BE2C (cell line): ENCODE measurements at regions not wholly inside any gene's neighbourhood (a gene's known extent, or its start where the extent isn't known, plus 50 kb on each side); places are given as distances from the start of the nearest gene placed in this dataset.
"Not testable (repeated sequence)": the region's sequence is repeated elsewhere in the genome, so short reads cannot be mapped to it uniquely, and the experiment has no call there.

Experiments
- DNase-seq: peaks from one replicate; pipeline ENCODE4 v3.0.0-alpha.2; 2020
- H3K27me3 ChIP-seq: fragments of 250-450 bp; sonication (Bioruptor Pico); 2 replicates; pipeline ENCODE4 v1.5.1; 2020; ENCODE audit warnings: mild to moderate bottlenecking
- H3K36me3 ChIP-seq: fragments of 250-450 bp; sonication (Bioruptor Pico); 2 replicates; pipeline ENCODE4 v1.5.1; 2020; ENCODE audit warnings: mild to moderate bottlenecking
- H3K4me1 ChIP-seq: fragments of 250-450 bp; sonication (Bioruptor Pico); 2 replicates; pipeline ENCODE4 v1.5.1; 2020
- H3K4me3 ChIP-seq: 2 replicates; pipeline ENCODE4 v1.5.1; 2011; ENCODE audit warnings: low read depth, low read length
- H3K9me3 ChIP-seq: fragments of 250-450 bp; sonication (Bioruptor Pico); 2 replicates; pipeline ENCODE4 v1.5.1; 2020
- CTCF ChIP-seq: IDR thresholded peaks from 2 replicates; pipeline ENCODE4 v1.5.1; 2012; ENCODE audit warnings: mild to moderate bottlenecking, low read depth, low read length

DNA sequence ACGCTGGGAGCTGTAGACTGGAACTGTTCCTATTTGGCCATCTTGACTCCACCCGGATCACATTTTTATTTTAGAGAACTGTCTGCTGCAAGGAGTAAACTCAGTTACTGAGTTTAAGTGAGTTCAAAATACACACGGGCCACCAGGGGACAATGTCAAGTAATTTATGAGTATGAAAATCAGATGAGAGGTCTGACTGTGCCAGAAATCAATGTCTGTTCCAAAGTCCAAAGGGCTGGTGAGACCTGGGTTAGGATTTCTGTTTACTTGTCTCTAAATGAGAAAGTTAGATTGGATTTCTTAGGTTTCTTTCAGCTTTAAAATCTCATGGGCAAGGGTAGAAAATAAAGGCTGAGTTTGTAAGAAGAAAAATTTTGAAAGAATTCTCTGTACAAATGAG lies 465.8 kb upstream of the MEIS1 start:
- DNase-seq: no peak
- Histone ChIP-seq H3K36me3 (no peaks in the 10 kb centered on the region), H3K4me1 (no peaks in the 10 kb centered on the region), H3K27me3 (no peaks in the 10 kb centered on the region), H3K9me3 (no peaks in the 10 kb centered on the region), H3K4me3 (no peak overlapping the region)
- TF ChIP-seq CTCF: no peak

GRCh38 chr2:65963303-65963702 lies 471.6 kb upstream of the MEIS1 start:
- not testable (repeated sequence) for DNase-seq, H3K27me3 ChIP-seq, H3K9me3 ChIP-seq, H3K4me3 ChIP-seq, H3K4me1 ChIP-seq, H3K36me3 ChIP-seq

DNA sequence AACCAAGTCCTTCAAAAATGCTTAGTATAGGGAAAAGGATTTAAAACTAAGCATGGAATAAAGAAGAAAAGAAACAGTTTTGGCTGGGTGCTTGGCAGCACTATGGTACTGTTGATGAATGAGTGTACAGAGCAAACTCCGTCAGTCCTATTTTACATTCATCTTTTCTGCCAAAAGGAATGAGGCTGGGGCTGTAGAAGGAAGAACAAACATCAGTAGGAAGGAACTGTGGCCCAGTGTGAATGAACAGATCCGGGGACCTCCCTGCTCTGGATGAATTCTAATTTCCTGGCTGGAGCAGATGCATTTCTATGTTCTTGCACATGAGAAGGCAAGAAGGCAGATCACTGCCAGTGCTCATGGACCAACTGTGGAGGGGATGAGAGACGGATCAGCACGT lies 474.0 kb upstream of the MEIS1 start:
- Histone ChIP-seq H3K27me3 (no peaks in the 10 kb centered on the region), H3K4me3 (no peak overlapping the region), H3K9me3 (no peaks in the 10 kb centered on the region), H3K36me3 (no peaks in the 10 kb centered on the region), H3K4me1 (no peaks in the 10 kb centered on the region)
- DNase-seq: no peak
- no peak for TF ChIP-seq CTCF

- Histone ChIP-seq H3K9me3 (no peaks in the 10 kb centered on the region), H3K4me1 (no peaks in the 10 kb centered on the region), H3K27me3 (no peaks in the 10 kb centered on the region), H3K4me3 (no peak overlapping the region), H3K36me3 (no peaks in the 10 kb centered on the region)
- no peak for DNase-seq
- no peak for TF ChIP-seq CTCF
Observed at GRCh38 chr2:65957886-65958285, 477.0 kb upstream of the MEIS1 start.

GRCh38 chr2:65957454-65957853 lies 477.5 kb upstream of the MEIS1 start:
- Histone ChIP-seq H3K9me3 (no peaks in the 10 kb centered on the region), H3K4me1 (no peaks in the 10 kb centered on the region), H3K27me3 (no peaks in the 10 kb centered on the region), H3K4me3 (no peak overlapping the region), H3K36me3 (no peaks in the 10 kb centered on the region)
- no peak for TF ChIP-seq CTCF
- DNase-seq: no peak

- no peak for TF ChIP-seq CTCF
- Histone ChIP-seq H3K9me3 (no peaks in the 10 kb centered on the region), H3K4me3 (no peak overlapping the region), H3K36me3 (no peaks in the 10 kb centered on the region), H3K4me1 (no peaks in the 10 kb centered on the region), H3K27me3 (no peaks in the 10 kb centered on the region)
- DNase-seq: no peak
Observed at GRCh38 chr2:65955259-65955658, 479.7 kb upstream of the MEIS1 start.

GRCh38 chr2:65952966-65953761 lies 481.8 kb upstream of the MEIS1 start:
- no peak for DNase-seq
- H3K4me1 ChIP-seq: no peaks in the 10 kb centered on the region
- no peak overlapping the region for H3K4me3 ChIP-seq
- no peaks in the 10 kb centered on the region for H3K9me3 ChIP-seq
- H3K36me3 ChIP-seq: no peaks in the 10 kb centered on the region
- no peak for TF ChIP-seq CTCF
- H3K27me3 ChIP-seq: no peaks in the 10 kb centered on the region
